ENCODE measurements at regions not wholly inside any gene's neighbourhood (a gene's known extent, or its start where the extent isn't known, plus 50 kb on each side); places are given as distances from the start of the nearest gene placed in this dataset.

DNA sequence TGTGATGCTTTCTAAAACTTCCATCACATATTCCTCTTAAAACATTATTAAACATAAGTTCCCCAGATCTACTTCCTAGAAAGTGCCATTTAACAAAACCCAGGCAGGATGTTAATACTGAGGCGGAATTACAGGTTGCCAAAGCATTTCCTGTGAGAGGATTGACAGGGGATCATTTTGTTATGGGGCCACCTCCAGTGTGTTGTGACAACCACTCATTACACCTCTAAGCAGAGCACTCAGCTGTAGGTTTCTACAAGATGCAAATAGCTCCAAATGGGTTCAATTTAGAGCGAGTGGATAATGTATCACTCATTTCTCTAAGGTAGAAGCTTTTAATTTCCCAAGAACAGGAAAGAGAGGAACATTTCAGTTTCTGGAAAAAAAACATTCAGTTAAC lies 1429.5 kb upstream of the ACVR2A start:
- TF ChIP-seq JUND (IDR thresholded peaks at IDR 0.05) (no peak), TCF7L2 (IDR thresholded peaks at IDR 0.05; ENCODE audit: borderline replicate concordance, extremely low read depth, insufficient read depth, insufficient read length) (no peak), FOSL1 (IDR thresholded peaks at IDR 0.05; ENCODE audit: low read depth) (no peak), CTCF (IDR thresholded peaks at IDR 0.05 in 2 of 3, conservative IDR thresholded peaks at IDR 0.05 in 1 of 3; ENCODE audit: borderline replicate concordance in 1 of 3, insufficient read depth in 1 of 3, low read depth in 2 of 3, low read length in 2 of 3) (no peak), ELF1 (IDR thresholded peaks at IDR 0.05; ENCODE audit: borderline replicate concordance, low read depth) (no peak), EZH2phosphoT487 (IDR thresholded peaks at IDR 0.05; ENCODE audit: borderline replicate concordance) (no peak), ZBTB33 (IDR thresholded peaks at IDR 0.05; ENCODE audit: extremely low read depth, insufficient replicate concordance, low read length) (no peak)
- H3K9me3 ChIP-seq (ENCODE audit: control insufficient read depth in 1 of 2, insufficient read depth in 1 of 2, low read depth in 1 of 2, low read length in 2 of 2) = no peaks in the 10 kb centered on the region
- no peaks in the 10 kb centered on the region for H3K9me2 ChIP-seq (ENCODE audit: insufficient read depth)
- ChIA-PET POLR2A (no interaction called here), CTCF (no interaction called here), RAD21 (ENCODE audit: low non-redundant PET in 1 of 2, low total read pairs in 2 of 2, uncharacterized antibody in 2 of 2, unreplicated experiment in 2 of 2) (no interaction called here)
- no peaks in the 10 kb centered on the region for H3K27me3 ChIP-seq (ENCODE audit: insufficient read depth, low read length)
- H4K20me1 ChIP-seq (ENCODE audit: insufficient read depth) = no peaks in the 10 kb centered on the region
- no peak overlapping the region for H2AFZ ChIP-seq (ENCODE audit: low read depth, low read length, poor library complexity, severe bottlenecking)
- DNase-seq (ENCODE audit: low read depth, low spot score) (no peak), ATAC-seq (no peak)
- no peak overlapping the region for H3K4me2 ChIP-seq (ENCODE audit: low read length)
- H3K79me2 ChIP-seq (ENCODE audit: insufficient read depth, low read length) = no peaks in the 10 kb centered on the region
- no peak overlapping the region for H3K27ac ChIP-seq (ENCODE audit: low read depth, low read length)
- no peak overlapping the region for H3K4me3 ChIP-seq (replicated peaks in 1 of 2; ENCODE audit: low read depth in 1 of 2, low read length in 2 of 2)
- intact Hi-C loops (cut with micrococcal nuclease) = no loop called here
- no peak overlapping the region for H3K9ac ChIP-seq (ENCODE audit: low read length)
- no peaks in the 10 kb centered on the region for H3K36me3 ChIP-seq (ENCODE audit: control insufficient read depth in 1 of 2, insufficient read depth in 2 of 2, low read length in 2 of 2)
- no TSS peak for BruUV-seq (replicated peaks)
- H3K4me1 ChIP-seq (ENCODE audit: control insufficient read depth in 1 of 2, insufficient read depth in 2 of 2, low read length in 2 of 2) = no peaks in the 10 kb centered on the region
